K562 (cell line): ENCODE measurements at regions not wholly inside any gene's neighbourhood (a gene's known extent, or its start where the extent isn't known, plus 50 kb on each side); places are given as distances from the start of the nearest gene placed in this dataset.

Experiments used
- PHF8 ChIP-seq: fragments of 200-600 bp; sonication (generic); IDR thresholded peaks from 2 replicates; pipeline ENCODE4 v1.6.1; 2012; ENCODE audit warnings: mixed run types, mild to moderate bottlenecking, inconsistent platforms, low read length, moderate library complexity, borderline replicate concordance
- POLR2A ChIP-seq: fragments of 450-650 bp; conservative IDR thresholded peaks from 2 replicates; pipeline ENCODE4 v1.6.1; 2016

DNA sequence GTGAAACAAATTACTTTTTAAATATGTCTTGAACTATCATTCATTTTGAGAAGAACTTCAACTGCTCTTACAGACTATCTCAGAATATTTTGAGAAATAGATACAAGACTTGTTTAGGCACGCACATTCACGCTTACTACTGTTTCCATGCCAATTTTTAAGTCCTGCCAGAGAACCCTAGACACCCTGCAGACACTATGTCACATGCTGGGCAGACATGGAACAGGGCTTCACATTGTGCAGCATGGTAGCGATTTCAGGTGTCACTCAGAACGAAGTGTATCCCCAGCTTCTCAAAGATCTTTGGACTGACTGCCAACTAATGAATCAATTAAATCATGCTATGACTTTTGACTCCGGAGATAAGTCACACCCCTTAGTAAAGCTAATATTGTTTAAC lies 128.7 kb upstream of the SLC27A6 start:
- TF ChIP-seq POLR2A, result no peak
- no peak for TF ChIP-seq PHF8
